Neural crest cell (in vitro differentiated cells): ENCODE measurements at regions not wholly inside any gene's neighbourhood (a gene's known extent, or its start where the extent isn't known, plus 50 kb on each side); places are given as distances from the start of the nearest gene placed in this dataset.
A peak's percentile ranks its signal among the peaks of the same experiment; 100 is the strongest.

ENCODE experiments used
- DNase-seq: peaks from one replicate; pipeline ENCODE4 v3.0.0; 2021; ENCODE audit warnings: low read depth, mixed read lengths, low spot score
- H3K27ac Mint-ChIP-seq: one replicate; pipeline ENCODE4 v1.8.0; 2021; ENCODE audit warnings: mild to moderate bottlenecking, mixed read lengths; ENCODE audit not compliant: unreplicated experiment
- H3K27me3 Mint-ChIP-seq: 2 replicates; pipeline ENCODE4 v1.8.0; 2021; ENCODE audit warnings: low read depth, mild to moderate bottlenecking, mixed read lengths
- H3K36me3 Mint-ChIP-seq: 2 replicates; pipeline ENCODE4 v1.8.0; 2021; ENCODE audit warnings: low read depth, mild to moderate bottlenecking, mixed read lengths
- H3K4me1 Mint-ChIP-seq: 2 replicates; pipeline ENCODE4 v1.8.0; 2021; ENCODE audit warnings: mixed read lengths
- H3K4me3 Mint-ChIP-seq: one replicate; pipeline ENCODE4 v1.8.0; 2021; ENCODE audit warnings: mild to moderate bottlenecking, mixed read lengths
- H3K9me3 Mint-ChIP-seq: 2 replicates; pipeline ENCODE4 v1.8.0; 2021; ENCODE audit warnings: mixed read lengths
- TF ChIP-seq, protein P1 (sequence below): fragments of 200-600 bp; sonication (generic); conservative IDR thresholded peaks from 2 replicates; pipeline ENCODE4 v1.5.0; 2021; ENCODE audit warnings: antibody characterized with exemption, mild to moderate bottlenecking

- peaks cover 13% of the 10 kb centered on the region for H3K9me3 Mint-ChIP-seq
- no peak overlapping the region for H3K4me3 Mint-ChIP-seq
- DNase-seq, result no peak
- H3K27ac Mint-ChIP-seq, result peak overlapping the region; percentile 74
- H3K4me1 Mint-ChIP-seq, result peaks cover 16% of the 10 kb centered on the region
- TF ChIP-seq, protein P1, sequence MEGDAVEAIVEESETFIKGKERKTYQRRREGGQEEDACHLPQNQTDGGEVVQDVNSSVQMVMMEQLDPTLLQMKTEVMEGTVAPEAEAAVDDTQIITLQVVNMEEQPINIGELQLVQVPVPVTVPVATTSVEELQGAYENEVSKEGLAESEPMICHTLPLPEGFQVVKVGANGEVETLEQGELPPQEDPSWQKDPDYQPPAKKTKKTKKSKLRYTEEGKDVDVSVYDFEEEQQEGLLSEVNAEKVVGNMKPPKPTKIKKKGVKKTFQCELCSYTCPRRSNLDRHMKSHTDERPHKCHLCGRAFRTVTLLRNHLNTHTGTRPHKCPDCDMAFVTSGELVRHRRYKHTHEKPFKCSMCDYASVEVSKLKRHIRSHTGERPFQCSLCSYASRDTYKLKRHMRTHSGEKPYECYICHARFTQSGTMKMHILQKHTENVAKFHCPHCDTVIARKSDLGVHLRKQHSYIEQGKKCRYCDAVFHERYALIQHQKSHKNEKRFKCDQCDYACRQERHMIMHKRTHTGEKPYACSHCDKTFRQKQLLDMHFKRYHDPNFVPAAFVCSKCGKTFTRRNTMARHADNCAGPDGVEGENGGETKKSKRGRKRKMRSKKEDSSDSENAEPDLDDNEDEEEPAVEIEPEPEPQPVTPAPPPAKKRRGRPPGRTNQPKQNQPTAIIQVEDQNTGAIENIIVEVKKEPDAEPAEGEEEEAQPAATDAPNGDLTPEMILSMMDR, result no peak
- no peaks in the 10 kb centered on the region for H3K27me3 Mint-ChIP-seq
- H3K36me3 Mint-ChIP-seq, result peaks cover 4% of the 10 kb centered on the region
Measured at GRCh38 chr2:217568289-217568971, 434.4 kb downstream of the TNS1 start.

DNA sequence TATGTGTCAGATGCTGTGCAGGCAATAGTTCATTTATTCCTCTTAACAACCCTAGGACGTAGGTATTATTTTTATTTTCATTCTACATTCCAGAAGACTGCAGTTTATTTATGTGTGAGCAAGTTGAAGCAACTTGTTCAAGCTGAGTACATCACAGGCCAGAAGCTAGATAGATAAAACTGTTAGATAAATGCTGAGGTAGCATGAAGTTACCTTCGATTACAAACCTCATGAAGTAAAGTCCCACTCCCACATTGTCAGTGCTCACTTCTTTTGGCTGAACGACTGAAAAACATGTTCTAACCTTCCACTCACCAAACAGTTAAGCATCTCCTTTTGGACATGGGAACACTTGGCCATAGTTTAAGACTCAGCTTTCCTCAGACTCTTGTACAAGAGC, 439.2 kb downstream of the TNS1 start:
- Mint-ChIP-seq H3K27ac (no peak overlapping the region), H3K27me3 (no peaks in the 10 kb centered on the region), H3K4me1 (peaks cover 40% of the 10 kb centered on the region), H3K4me3 (no peak overlapping the region), H3K9me3 (peaks cover 18% of the 10 kb centered on the region), H3K36me3 (peaks cover 11% of the 10 kb centered on the region)
- DNase-seq, result no peak
- TF ChIP-seq, protein P1, result no peak

GRCh38 chr2:217562871-217563480, 439.8 kb downstream of the TNS1 start:
- H3K4me1 Mint-ChIP-seq, result peaks cover 41% of the 10 kb centered on the region
- peaks cover 15% of the 10 kb centered on the region for H3K36me3 Mint-ChIP-seq
- no peak overlapping the region for H3K27ac Mint-ChIP-seq
- H3K9me3 Mint-ChIP-seq, result peaks cover 21% of the 10 kb centered on the region
- DNase-seq, result no peak
- TF ChIP-seq, protein P1, result no peak
- no peaks in the 10 kb centered on the region for H3K27me3 Mint-ChIP-seq
- no peak overlapping the region for H3K4me3 Mint-ChIP-seq

DNA sequence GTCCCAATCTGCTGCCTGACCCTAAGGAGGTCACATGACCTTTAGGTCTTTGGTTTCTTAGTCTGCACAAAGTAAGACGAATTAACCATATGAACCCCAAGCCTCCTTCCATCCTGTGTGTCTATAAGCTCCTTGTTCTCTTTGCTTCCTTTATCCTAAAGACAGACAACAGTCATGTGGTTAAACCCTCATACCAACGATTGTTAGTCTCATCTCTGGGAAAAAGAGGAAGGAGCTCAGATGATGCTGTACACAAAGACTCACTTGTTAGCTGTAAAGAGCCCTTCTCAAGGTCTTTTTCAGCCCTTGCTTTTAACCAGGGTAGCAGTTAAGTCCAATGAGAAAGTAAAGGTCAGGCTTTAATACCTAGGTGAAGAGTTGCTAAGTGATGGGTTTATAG, 443.7 kb downstream of the TNS1 start:
- Mint-ChIP-seq H3K36me3 (peaks cover 18% of the 10 kb centered on the region), H3K9me3 (peaks cover 12% of the 10 kb centered on the region), H3K4me1 (peaks cover 68% of the 10 kb centered on the region), H3K27me3 (no peaks in the 10 kb centered on the region), H3K27ac (peak overlapping the region; percentile 85), H3K4me3 (peak overlapping the region; percentile 50)
- TF ChIP-seq, protein P1, result no peak
- DNase-seq, result no peak

DNA sequence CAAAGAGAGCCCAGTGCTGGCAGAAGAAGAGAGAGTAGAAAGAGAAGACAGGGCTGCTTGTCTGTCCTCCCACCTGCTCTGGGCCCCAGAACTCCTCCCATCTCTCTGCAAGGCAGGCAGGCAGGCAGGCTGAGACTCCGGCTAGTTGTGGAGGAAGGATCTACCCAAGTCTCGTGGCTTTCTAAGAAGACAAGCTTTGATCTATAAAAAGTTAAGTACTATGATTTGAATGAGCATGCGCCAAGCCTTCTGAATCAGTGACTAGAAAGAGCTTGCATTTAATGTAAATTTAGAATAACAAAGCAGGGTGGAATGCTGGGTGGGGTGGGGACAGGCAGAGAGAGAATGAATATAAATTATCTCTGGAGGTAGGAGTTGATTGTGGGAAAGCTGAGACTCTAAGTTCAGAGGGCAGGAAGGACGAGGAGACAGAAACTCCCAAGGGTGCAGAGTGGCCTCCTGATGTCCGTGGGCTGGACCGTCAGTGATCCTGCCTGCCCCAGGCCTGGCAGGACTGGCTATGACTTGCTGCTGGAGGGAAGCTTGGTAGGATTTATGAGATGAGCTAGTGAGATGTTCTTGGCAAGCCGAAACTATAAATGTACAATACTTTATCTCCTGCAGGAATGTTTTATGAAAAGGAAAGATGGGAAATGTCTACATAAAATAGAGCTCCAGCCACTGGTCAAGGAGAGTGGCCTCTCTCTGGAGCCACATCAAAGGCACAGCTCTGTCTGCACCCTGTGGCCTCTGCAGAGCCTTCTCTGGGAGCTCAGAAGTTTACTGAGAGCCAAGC, 447.5 kb downstream of the TNS1 start:
- TF ChIP-seq, protein P1, result no peak
- Mint-ChIP-seq H3K27ac (no peak overlapping the region), H3K4me1 (peaks cover 66% of the 10 kb centered on the region), H3K36me3 (peaks cover 6% of the 10 kb centered on the region), H3K9me3 (peaks cover 6% of the 10 kb centered on the region), H3K27me3 (no peaks in the 10 kb centered on the region), H3K4me3 (peak overlapping the region; percentile 8)
- no peak for DNase-seq
